Liver (tissue), 7 donors: ENCODE measurements at regions not wholly inside any gene's neighbourhood (a gene's known extent, or its start where the extent isn't known, plus 50 kb on each side); places are given as distances from the start of the nearest gene placed in this dataset.

ENCODE experiments used
- DNase-seq: peaks from one replicate; pipeline ENCODE4 v3.0.0-alpha.2; 2017; ENCODE audit warnings: low spot score
- H3K27ac ChIP-seq, 2 donors: one replicate each; pipeline ENCODE4 v1.7.0; 2013; ENCODE audit warnings: inconsistent platforms in 2 of 2, low read length in 2 of 2, control low read depth in 1 of 2, low read depth in 1 of 2, mild to moderate bottlenecking in 1 of 2
- H3K27me3 ChIP-seq, 4 donors: one replicate each; pipeline versions ENCODE4 v1.6.1 to v1.7.0; 2013; ENCODE audit warnings: low read length in 3 of 4, inconsistent platforms in 1 of 4, mild to moderate bottlenecking in 1 of 4, moderate library complexity in 1 of 4; ENCODE audit not compliant: control insufficient read depth in 4 of 4, insufficient read depth in 4 of 4
- H3K36me3 ChIP-seq, 4 donors: one replicate each; pipeline versions ENCODE4 v1.6.1 to v1.7.0; 2013; ENCODE audit warnings: low read length in 3 of 4, mild to moderate bottlenecking in 3 of 4, low read depth in 1 of 4, moderate library complexity in 1 of 4; ENCODE audit not compliant: control insufficient read depth in 4 of 4, insufficient read depth in 3 of 4
- H3K4me1 ChIP-seq, 4 donors: one replicate each; pipeline versions ENCODE4 v1.6.1 to v1.7.0; 2013; ENCODE audit warnings: low read length in 3 of 4, mild to moderate bottlenecking in 3 of 4, moderate library complexity in 1 of 4; ENCODE audit not compliant: control insufficient read depth in 4 of 4, insufficient read depth in 4 of 4
- H3K4me3 ChIP-seq, 3 donors: one replicate each; pipeline versions ENCODE4 v1.6.1 to v1.7.0; 2013; ENCODE audit warnings: low read length in 3 of 3, control low read depth in 1 of 3, low read depth in 1 of 3, mild to moderate bottlenecking in 1 of 3
- H3K9ac ChIP-seq, 2 donors: one replicate each; pipeline ENCODE4 v1.7.0; 2013; ENCODE audit warnings: low read length in 2 of 2, mild to moderate bottlenecking in 2 of 2, moderate library complexity in 2 of 2, control low read depth in 1 of 2, low read depth in 1 of 2
- H3K9me3 ChIP-seq, 4 donors: one replicate each; pipeline versions ENCODE4 v1.6.1 to v1.7.0; 2013; ENCODE audit warnings: low read length in 3 of 4; ENCODE audit not compliant: control insufficient read depth in 4 of 4
- EGR1 ChIP-seq, 2 donors: IDR thresholded peaks; 2 replicates each; pipeline ENCODE4 v1.6.1; 2016 to 2018; ENCODE audit warnings: antibody characterized with exemption in 2 of 2, low read depth in 2 of 2
- FOXA1 ChIP-seq: IDR thresholded peaks from 2 replicates; pipeline ENCODE4 v1.6.1; 2016; ENCODE audit warnings: antibody characterized with exemption
- FOXA2 ChIP-seq: IDR thresholded peaks from 2 replicates; pipeline ENCODE4 v1.6.1; 2016; ENCODE audit warnings: antibody characterized with exemption
- GABPA ChIP-seq, 2 donors: IDR thresholded peaks in 1 of 2; conservative IDR thresholded peaks in 1 of 2; 2 replicates each; pipeline ENCODE4 v1.6.1; 2016; ENCODE audit warnings: antibody characterized with exemption in 2 of 2, mild to moderate bottlenecking in 1 of 2, moderate library complexity in 1 of 2
- HNF4A ChIP-seq, 2 donors: conservative IDR thresholded peaks; 2 replicates each; pipeline ENCODE4 v1.6.1; 2016; ENCODE audit warnings: antibody characterized with exemption in 2 of 2, mild to moderate bottlenecking in 2 of 2
- JUND ChIP-seq, 2 donors: IDR thresholded peaks; 2 replicates each; pipeline ENCODE4 v1.6.1; 2016; ENCODE audit warnings: antibody characterized with exemption in 2 of 2
- NR2F2 ChIP-seq: IDR thresholded peaks from 2 replicates; pipeline ENCODE4 v1.6.1; 2016; ENCODE audit warnings: antibody characterized with exemption
- RAD21 ChIP-seq, 2 donors: IDR thresholded peaks; 2 replicates each; pipeline ENCODE4 v1.6.1; 2016; ENCODE audit warnings: antibody characterized with exemption in 2 of 2, mild to moderate bottlenecking in 2 of 2
- REST ChIP-seq: IDR thresholded peaks from 2 replicates; pipeline ENCODE4 v1.6.1; 2016; ENCODE audit warnings: antibody characterized with exemption, mild to moderate bottlenecking
- RXRA ChIP-seq, 2 donors: IDR thresholded peaks; 2 replicates each; pipeline ENCODE4 v1.6.1; 2017 to 2018; ENCODE audit warnings: antibody characterized with exemption in 2 of 2, mild to moderate bottlenecking in 1 of 2
- SP1 ChIP-seq: IDR thresholded peaks from 2 replicates; pipeline ENCODE4 v1.6.1; 2018; ENCODE audit warnings: antibody characterized with exemption, mild to moderate bottlenecking
- YY1 ChIP-seq: IDR thresholded peaks from 2 replicates; pipeline ENCODE4 v1.6.1; 2016; ENCODE audit warnings: antibody characterized with exemption, mild to moderate bottlenecking
- ZBTB33 ChIP-seq: IDR thresholded peaks from 2 replicates; pipeline ENCODE4 v1.6.1; 2016; ENCODE audit warnings: antibody characterized with exemption
- WGBS: extraction: QIAGEN DNeasy Blood & Tissue Kit; methylation state at CpG from one replicate; pipeline ENCODE4 v1.1.7; 2013; 5-methylcytosine and 5-hydroxymethylcytosine counted together
- TF ChIP-seq, protein P1 (sequence below): IDR thresholded peaks from 2 replicates; pipeline ENCODE4 v1.6.1; 2016; ENCODE audit warnings: antibody characterized with exemption
- TF ChIP-seq, protein P2 (sequence below): IDR thresholded peaks from 2 replicates; pipeline ENCODE4 v1.6.1; 2016; ENCODE audit warnings: antibody characterized with exemption
- donor health status: healthy.
- donor health status: healthy.
- donor health status: healthy.
- donor health status: healthy.

DNA sequence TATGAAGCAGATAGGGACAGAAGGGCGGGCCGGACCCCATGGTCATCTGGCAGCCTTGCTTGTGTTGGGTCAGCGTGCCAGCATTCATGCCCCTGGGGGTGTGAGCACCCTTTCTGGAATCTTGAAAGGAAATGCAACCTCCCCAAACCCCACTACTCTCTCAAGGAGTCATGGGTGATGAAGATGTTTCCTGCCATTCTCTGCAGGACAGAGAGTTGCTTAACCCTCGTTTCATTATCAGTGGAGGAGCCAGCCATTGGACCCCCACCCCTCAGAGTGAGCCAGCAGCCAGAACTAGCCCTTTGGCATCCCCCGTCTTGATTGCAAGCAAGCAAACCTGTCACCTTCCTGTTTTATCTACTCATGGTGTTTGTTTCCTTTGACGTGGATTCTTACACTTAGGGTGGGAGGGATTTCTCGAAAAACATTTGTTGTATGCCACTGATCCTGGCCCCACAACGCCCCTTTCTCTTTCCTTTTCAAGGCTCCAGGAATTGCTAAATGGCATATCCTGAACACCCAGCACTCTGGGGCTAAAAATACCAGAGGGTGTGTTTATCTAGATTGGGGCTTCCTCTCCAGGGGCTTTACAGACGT, 258.3 kb downstream of the ETS1 start:
- DNase-seq: no peak
- Histone ChIP-seq H3K36me3 (no peaks in the 10 kb centered on the region), H3K27me3 (no peaks in the 10 kb centered on the region), H3K27ac (peak overlapping the region; percentile 20 to 26), H3K9me3 (no peaks in the 10 kb centered on the region), H3K9ac (no peak overlapping the region), H3K4me1 (no peaks in the 10 kb centered on the region), H3K4me3 (no peak overlapping the region)
- TF ChIP-seq REST (no peak), RAD21 (IDR thresholded peaks at IDR 0.05) (peak in 1 of 2 donors; percentile 5), SP1 (peak; percentile 25), NR2F2 (peak; percentile 94)
- 41% methylated on average over 9 of the region's 9 CpGs for WGBS

GRCh38 chr11:128327274-128327673, 260.1 kb downstream of the ETS1 start:
- no peak overlapping the region for H3K4me3 ChIP-seq
- DNase-seq: no peak
- H3K9me3 ChIP-seq: no peaks in the 10 kb centered on the region
- TF ChIP-seq NR2F2 (no peak), SP1 (no peak), HNF4A (conservative IDR thresholded peaks at IDR 0.05) (no peak), EGR1 (IDR thresholded peaks at IDR 0.05; ENCODE audit: low read depth in 2 of 2) (no peak), JUND (IDR thresholded peaks at IDR 0.05) (no peak)
- H3K4me1 ChIP-seq: no peaks in the 10 kb centered on the region
- H3K27ac ChIP-seq: no peak overlapping the region
- no peaks in the 10 kb centered on the region for H3K27me3 ChIP-seq
- H3K9ac ChIP-seq: no peak overlapping the region
- 82% methylated on average over 4 of the region's 4 CpGs for WGBS
- H3K36me3 ChIP-seq: no peaks in the 10 kb centered on the region

DNA sequence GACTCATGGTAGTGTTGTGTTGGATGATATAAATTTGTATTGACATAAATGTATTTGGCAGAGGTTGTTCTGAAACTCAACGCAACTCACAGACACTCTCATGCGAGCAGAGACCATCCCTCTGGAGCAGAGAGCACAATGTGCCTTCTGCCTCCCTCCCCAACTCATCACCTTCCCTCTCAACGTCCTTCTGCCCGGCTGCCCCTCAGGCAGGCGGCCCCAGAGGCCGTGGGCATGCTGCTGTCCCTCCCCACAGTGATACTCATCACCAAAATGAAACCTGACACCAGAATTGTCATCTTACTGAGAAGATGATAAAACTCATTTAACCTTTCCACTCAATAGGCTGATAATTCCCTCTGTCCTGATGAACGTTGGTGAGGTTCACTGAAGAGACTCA, 260.6 kb downstream of the ETS1 start:
- Histone ChIP-seq H3K9me3 (no peaks in the 10 kb centered on the region), H3K9ac (no peak overlapping the region), H3K36me3 (no peaks in the 10 kb centered on the region), H3K27ac (no peak overlapping the region), H3K4me1 (no peaks in the 10 kb centered on the region), H3K4me3 (no peak overlapping the region), H3K27me3 (no peaks in the 10 kb centered on the region)
- TF ChIP-seq EGR1 (IDR thresholded peaks at IDR 0.05; ENCODE audit: low read depth in 2 of 2) (no peak), NR2F2 (no peak), GABPA (IDR thresholded peaks at IDR 0.05 in 1 of 2, conservative IDR thresholded peaks at IDR 0.05 in 1 of 2) (no peak), RAD21 (IDR thresholded peaks at IDR 0.05) (no peak), REST (no peak), JUND (IDR thresholded peaks at IDR 0.05) (no peak), RXRA (IDR thresholded peaks at IDR 0.05) (no peak), HNF4A (conservative IDR thresholded peaks at IDR 0.05) (no peak), FOXA1 (no peak), YY1 (no peak), ZBTB33 (no peak), SP1 (no peak), FOXA2 (no peak)
- TF ChIP-seq, protein P1, sequence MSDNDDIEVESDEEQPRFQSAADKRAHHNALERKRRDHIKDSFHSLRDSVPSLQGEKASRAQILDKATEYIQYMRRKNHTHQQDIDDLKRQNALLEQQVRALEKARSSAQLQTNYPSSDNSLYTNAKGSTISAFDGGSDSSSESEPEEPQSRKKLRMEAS: no peak
- TF ChIP-seq, protein P2, sequence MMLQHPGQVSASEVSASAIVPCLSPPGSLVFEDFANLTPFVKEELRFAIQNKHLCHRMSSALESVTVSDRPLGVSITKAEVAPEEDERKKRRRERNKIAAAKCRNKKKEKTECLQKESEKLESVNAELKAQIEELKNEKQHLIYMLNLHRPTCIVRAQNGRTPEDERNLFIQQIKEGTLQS: no peak
- no peak for DNase-seq
- WGBS: 54% methylated on average over 7 of the region's 7 CpGs
